ENCODE measurements at regions not wholly inside any gene's neighbourhood (a gene's known extent, or its start where the extent isn't known, plus 50 kb on each side); places are given as distances from the start of the nearest gene placed in this dataset.

DNA sequence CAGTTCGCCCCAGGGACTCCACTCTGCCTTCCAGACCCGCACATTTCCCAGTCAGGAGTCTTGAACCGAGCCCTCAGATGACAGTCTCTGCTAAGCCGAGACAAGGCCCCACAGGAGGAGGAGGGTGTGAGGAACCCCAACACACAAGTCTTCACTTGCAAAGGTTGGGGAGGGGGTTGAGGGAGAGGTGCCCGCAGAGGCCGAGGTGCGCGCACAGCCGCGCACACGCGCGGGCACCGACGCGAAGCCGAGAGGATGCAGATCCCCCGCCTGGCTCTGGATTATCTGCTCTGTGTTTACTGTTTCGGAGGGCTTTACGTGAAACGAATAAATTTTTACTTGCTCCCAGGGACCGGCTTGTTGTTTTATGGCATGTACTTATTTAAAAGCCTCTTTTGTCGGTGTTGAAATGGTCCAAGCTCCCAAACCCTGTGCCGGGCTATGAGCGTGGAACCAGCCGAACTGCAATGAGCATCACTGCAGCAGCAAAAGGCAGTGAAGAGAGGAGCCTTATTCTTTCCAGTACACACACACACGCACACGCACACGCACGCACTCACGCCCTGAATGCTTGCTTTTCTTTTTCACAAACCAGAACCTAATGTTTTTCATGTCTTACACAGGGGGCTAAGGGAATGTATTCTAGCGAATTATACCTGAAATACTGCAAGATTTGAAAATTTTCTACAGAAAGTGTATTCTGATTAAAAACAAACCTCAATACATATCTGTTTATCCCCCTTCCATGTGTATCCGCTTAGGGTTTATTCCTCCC, 297.7 kb downstream of the PARP8 start:
- peak in 1 of 4 donors; percentile 16 for DNase-seq (ENCODE audit: low read depth in 4 of 4, low spot score in 3 of 4)

- DNase-seq (ENCODE audit: low read depth in 4 of 4, low spot score in 3 of 4), result no peak
Observed at GRCh38 chr5:50964746-50965653, 298.6 kb downstream of the PARP8 start.

DNA sequence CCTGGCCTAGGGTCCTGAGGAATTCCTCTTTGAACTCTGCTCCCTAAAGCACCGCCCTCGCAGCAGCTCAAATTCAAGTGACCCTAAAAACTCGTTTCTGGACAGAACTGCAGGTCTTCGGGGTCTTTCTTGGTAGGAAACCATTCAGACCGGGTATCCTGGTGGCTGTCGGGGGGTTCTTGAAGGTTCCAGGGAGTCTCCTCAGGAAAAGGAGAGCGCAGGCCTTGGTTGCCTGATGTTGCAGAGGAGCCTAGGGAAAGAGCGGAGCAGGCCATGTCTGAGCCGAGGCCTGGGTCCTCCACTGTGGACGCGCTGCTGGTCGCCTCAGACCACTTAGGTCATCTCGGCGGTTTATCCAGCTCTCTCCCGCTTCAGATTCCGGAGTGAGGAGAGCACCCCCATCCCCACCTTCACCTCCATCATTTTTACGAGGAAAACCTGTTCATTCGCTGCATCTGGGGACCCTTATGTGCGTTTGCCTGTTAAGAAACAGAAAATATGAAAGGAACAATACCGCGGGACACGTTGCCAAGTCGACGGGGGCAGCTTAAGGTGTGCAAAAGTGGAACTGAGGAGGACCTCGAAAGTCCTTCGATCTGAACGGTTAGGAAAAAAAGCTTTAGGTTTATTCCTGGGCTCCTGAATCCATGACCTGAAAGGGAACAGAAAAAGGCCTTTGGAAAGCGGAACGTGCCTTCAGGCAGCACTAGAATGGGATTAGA, 299.4 kb downstream of the PARP8 start:
- peak in 1 of 4 donors; percentile 7 for DNase-seq (ENCODE audit: low read depth in 4 of 4, low spot score in 3 of 4)

DNA sequence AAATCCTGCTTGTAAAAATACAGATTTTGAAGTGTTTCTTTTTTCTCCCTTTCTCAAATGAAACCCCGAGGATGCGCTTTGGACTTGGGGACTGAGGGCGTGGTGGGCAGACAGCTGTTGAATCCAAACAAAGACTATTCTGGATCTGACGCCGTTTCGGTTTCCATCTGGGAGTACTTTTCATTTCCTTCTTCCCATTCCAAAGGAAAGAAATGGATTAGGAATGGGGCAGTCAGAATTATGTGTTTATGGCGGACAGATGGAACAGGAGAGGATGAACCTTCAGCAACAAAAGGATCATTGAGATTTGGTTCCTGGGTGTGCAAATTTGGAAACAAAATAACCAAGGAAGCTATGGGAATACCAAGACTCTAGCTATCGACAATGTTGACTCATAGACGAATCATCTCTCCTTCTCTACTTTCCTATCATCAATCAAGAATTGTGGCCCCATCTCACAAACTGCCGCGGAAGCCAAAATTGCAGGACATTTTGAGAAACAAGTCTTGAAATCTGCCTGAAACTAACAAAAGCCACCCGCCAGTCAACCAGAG, 300.6 kb downstream of the PARP8 start:
- peak in 1 of 4 donors; percentile 15 for DNase-seq (ENCODE audit: low read depth in 4 of 4, low spot score in 3 of 4)

GRCh38 chr5:50967563-50968355, 301.3 kb downstream of the PARP8 start:
- DNase-seq (ENCODE audit: low read depth in 4 of 4, low spot score in 3 of 4), result peak in 1 of 4 donors; percentile 32

GRCh38 chr5:50968356-50969149, 302.1 kb downstream of the PARP8 start:
- DNase-seq (ENCODE audit: low read depth in 4 of 4, low spot score in 3 of 4), result peak in 1 of 4 donors; percentile 20

DNA sequence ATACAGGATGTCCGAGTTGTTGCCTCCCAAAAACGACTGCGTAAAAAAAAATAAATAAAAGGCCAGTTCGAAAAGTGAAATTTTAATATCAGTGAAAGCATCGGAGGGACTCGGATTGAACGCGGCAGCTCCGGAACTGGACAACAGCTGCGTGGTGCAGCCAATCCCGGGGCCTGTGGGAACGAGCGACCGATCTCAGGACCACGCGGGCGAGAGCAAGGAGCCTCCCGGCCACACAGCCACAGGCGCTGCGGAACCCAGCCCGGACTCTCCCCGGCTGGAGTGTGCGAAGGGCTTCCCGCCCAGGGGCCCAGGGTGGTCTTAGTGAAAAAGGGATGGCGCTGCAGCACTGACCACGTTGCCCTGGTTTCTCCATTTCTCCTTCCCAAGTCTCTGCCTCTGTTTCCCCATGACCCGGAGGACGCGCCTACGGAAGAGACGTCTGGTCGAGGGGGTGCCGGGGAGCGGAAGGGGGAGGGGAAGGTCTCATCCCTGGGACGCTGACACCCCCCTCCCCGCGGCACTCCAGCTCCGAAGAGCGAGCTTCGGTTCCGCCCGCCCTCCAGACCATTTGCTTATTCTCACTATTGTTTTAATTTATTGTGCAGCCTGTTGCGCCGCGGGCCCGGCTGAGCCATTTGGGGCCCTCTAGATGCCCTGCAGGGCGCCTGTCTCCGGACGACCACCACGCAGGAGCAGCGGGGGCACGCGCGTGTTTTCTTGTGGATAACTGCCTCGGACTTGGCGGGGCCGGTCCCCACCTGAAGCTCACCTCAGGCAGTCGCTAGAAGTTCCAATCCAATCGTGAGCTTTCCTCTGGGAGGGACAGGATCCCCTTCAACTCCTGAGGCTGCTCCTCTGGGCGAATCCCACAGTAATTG, 303.0 kb downstream of the PARP8 start:
- DNase-seq (ENCODE audit: low read depth in 4 of 4, low spot score in 3 of 4), result peak in 1 of 4 donors; percentile 7

GRCh38 chr5:50975840-50976239, 309.4 kb downstream of the PARP8 start:
- DNase-seq (ENCODE audit: low read depth in 4 of 4, low spot score in 3 of 4), result no peak

DNA sequence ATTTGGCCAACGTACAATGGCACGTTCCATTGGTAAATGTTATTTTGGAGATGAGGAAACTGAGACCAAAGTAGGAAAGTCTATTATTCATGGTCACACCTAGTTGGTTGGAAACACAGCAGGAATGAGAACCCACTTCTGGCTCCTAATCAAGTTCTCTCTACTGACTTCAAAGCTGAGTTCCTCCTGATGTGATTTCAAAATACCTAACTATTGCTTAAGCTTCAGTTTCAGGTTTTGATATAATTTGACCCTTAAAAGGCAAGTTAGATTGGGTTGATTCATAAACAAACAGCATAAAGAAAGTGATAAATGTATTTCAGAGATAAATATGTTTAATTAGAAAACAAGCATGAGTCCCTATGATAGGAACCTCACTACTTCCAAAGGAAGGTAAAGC, 312.5 kb downstream of the PARP8 start:
- DNase-seq (ENCODE audit: low read depth in 4 of 4, low spot score in 3 of 4), result no peak

DNA sequence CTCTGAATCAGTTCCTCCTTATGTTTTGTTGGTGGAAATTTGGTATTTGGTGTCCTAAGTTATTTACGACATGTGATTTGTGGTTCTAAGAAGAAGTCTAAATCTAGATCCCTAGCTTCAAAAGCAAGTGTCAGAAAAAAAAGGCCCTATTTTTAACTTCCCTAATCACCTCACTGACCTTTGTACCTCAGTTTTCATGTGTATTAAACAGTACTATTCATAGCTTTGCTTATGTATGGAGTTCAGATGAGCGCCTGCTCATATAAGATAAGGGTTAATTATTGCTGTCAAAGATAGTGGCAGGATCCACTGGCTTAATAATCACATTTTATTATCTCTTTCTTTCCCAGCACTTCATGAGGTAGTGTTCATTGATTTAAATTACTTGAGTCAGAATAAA, 318.2 kb downstream of the PARP8 start:
- DNase-seq (ENCODE audit: low read depth in 4 of 4, low spot score in 3 of 4), result no peak

DNA sequence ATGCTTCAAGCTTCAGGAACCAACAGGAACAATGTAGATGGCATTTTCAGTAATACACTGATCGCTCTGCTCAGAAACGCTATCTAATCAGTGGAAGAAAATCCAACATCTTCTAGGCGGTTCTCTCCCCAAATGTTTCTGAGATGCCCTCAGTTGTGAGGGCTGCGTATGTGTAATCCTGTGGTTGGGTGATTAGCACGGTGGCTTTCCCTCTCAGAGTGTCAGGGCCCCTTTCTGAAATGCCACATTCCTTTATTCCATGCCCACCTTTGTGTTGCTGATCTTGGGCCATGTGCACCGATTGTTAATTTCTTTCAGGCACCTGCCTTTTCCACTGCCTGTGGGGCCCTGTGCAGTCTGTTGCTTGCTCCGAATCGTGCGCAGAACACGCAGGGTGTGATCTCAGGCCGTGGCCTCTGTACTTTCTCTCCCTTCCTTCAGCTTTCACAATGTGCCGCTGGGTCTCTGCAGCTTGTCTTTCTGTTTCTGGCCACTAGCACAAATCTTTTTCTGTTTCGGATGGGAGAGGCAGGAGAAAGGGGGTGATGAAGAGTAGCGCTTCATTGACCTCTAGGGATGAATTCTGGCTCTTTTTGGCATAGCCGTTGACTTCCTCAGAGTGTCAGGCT, 324.0 kb downstream of the PARP8 start:
- DNase-seq (ENCODE audit: low read depth in 4 of 4, low spot score in 3 of 4), result no peak

DNA sequence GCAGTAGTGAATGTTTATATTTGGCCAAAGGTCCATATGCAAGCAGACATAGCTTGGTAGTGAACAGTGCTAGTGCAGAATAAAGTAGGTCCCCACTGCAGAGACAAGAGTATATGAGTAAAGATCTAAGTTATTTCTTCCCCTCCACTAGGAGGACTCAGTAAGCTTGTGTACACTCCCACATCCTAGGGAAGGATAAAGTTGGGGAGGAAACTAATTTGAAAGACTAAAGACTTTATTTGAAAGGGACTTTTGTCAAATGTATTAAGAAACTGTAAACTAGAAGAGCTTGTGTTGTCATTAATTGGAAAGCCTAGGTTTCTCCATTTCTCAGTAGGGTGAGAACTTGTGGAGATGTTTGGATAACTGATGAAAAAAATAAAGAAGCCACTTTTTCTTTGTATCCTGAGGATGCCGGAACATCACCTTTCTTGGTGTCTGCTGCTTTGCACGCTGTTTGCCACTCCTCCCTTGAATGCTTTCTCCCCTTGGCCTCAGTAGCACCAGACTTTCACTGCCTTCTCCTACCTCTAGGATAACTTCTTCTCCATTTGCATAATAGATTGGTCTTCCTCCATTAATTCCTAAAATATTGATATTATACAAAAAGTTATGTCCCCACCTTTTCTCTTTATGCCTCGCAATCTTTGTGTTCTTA, 329.0 kb downstream of the PARP8 start:
- no peak for DNase-seq (ENCODE audit: low read depth in 4 of 4, low spot score in 3 of 4)

DNA sequence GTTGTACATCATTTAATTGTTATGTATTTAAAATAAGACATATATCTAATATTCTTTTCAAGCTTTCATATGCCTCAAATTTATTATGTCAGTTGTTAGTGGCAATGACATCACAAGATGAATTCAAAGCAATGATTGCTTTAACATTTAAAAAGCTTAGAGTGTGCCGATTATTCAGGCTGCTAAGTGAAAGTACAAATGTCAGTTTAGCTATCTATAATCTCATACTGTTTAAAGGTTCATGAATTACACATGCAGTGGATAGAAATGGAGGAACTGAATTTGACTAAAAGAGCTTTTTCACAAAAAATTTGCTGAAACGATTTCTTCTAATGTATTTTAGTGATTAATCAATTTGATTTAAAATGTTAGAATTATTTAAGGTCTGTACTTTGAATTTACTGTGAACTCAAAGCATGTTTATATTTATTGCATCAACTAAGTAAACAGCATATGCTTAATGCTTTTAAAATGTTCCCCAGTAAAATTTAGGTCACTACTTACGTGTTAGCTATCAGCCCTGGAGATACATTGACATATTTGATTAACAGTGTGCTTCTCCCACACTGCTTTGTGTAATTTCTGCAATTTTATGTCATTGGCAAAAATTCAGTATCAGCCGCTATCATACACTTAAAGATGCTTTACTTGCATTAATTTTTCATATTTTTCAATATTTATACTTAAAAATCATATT, 334.9 kb downstream of the PARP8 start:
- no peak for DNase-seq (ENCODE audit: low read depth in 4 of 4, low spot score in 3 of 4)

GRCh38 chr5:51002368-51002767, 335.9 kb downstream of the PARP8 start:
- DNase-seq (ENCODE audit: low read depth in 4 of 4, low spot score in 3 of 4), result no peak

- DNase-seq (ENCODE audit: low read depth in 4 of 4, low spot score in 3 of 4), result no peak
Observed at GRCh38 chr5:51013036-51013435, 346.6 kb downstream of the PARP8 start.

DNA sequence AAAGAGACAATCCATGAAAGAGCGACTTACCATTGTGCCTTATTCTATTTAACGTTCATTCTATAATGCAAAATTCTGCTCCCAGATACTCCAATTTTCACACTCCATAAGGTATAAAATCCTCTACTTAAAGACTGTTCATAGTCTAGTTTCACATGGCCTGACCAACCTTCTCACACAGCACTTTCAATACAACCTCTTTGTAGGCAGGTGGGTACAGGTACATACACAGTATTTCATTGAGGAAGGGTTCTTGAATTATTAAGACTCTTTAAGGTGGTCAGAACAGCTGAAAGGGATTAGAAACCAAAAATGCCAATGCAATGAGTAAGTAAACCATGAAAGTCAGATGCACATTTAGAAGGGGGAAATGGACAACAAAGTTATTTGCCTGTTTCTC, 352.0 kb downstream of the PARP8 start:
- no peak for DNase-seq (ENCODE audit: low read depth in 4 of 4, low spot score in 3 of 4)

- DNase-seq (ENCODE audit: low read depth in 4 of 4, low spot score in 3 of 4), result no peak
Observed at GRCh38 chr5:51024263-51024662, 357.8 kb downstream of the PARP8 start.

All from right renal pelvis (tissue), 4 donors.